ENCODE measurements at regions not wholly inside any gene's neighbourhood (a gene's known extent, or its start where the extent isn't known, plus 50 kb on each side); places are given as distances from the start of the nearest gene placed in this dataset.
"Not testable (repeated sequence)": the region's sequence is repeated elsewhere in the genome, so short reads cannot be mapped to it uniquely, and the experiment has no call there.

DNA sequence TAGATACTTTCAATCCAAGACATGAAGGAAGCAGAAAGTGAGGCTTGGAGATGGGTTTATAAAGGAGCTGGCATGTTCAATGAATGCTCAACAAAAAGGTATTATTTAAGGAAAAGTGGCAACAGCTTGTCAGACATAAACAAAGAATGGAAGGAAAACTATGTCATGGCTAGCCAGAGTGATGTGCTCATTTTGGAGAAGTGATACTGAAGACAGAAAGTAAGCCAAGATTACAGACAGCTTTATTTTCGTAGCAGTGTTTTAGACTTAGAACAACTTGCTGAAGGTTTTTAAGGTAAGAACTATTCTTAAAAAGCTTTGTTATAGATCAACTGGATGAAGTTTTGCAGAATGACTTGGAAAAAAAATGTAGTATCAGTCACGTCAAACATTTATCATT is 160.5 kb upstream of the FERD3L start:
- intact Hi-C loops (cut with micrococcal nuclease) = no loop called here

DNA sequence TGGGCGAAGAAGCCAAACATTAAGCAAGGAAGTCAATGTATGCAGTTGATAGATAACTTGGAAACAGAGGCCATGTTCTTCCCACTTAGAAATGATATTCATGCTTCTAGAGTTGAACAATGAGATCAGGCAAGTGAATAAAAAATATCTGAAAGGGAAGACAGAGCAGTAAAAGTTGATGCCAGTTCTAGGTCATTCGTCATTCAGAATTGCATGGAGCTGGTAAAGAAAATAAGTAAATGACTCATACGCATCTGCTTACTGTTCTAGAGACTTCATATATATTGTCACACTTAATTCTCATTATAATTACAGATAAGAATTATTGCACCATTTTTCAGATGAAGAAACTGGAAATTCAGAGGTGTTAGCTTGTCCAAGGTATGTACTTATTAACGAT is 158.9 kb upstream of the FERD3L start:
- intact Hi-C loops (cut with micrococcal nuclease) = no loop called here

DNA sequence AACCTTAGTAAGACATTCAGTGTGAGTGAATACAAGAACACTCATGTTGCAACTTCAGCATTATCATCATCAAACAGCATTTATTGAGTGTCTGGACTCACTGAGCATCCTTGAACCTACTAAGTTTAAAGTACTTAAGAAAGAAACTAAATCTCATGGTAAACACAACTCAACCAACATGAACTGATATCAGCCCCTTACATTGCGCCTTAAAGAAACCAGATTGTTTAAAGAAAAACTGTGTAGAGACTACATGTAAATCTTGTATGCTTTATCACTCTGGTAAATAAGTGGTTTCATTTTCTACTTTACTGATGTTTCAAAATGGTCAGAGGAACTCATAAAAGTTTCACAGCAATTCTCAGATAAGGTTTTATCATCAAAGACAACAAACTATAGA is 157.5 kb upstream of the FERD3L start:
- intact Hi-C loops (cut with micrococcal nuclease) = no loop called here

DNA sequence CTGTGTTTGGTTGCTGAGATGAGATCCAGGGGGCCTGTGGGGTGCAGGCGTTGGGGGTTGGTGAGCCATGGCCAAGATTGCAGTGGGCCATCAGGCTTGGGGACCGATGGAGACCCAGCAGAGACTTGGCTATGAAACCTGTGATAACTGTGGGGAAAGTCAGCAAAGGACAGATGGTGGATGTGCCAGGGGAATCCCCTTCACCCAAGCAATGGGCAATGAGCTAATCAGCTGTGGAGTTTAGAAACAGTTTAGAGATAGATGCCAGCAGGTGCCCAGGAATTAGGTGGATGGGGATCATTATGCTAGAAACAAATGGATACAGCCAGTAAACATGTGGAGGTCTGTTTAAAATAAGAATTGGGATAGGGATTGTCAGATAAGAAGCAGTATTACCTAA is 151.4 kb upstream of the FERD3L start:
- intact Hi-C loops (cut with micrococcal nuclease) = no loop called here

DNA sequence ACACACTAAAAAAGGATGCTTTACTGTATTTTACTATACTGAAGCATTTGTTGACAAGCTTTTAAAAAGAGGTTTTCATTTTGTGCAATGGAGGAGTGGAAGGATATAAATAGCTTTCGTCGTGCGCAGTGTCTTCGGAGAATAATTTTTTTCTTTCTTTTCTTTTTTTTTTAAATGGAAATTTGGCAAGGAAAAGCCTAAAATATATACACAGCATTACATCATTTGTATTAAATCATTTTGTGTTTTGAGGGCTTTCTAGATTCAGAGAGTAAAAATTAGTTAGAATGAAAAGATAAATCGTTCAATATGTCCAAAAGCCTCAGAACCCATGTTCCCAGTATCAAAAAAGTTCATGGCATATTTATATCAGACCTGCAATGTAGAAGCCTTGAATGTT is 150.2 kb upstream of the FERD3L start:
- intact Hi-C loops (cut with micrococcal nuclease) = no loop called here

DNA sequence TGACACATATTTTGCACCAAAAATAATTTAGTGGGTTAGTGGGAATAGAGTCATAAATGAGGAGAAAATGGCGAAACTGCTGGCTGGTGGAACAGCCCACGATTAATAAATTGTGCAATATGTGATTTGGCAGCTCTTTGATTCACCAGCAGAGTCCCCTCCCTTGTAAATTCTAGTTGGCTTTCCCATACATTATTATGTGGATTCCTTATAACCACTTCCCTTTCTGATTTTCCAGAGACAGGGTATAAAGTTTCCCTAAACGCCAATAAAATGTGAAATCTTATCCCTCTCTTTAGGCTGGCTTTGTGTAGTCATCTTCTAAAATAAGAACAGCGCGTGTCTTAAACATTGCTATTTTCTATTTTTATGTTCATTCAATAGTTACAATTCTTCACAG is 149.4 kb upstream of the FERD3L start:
- intact Hi-C loops (cut with micrococcal nuclease) = no loop called here

DNA sequence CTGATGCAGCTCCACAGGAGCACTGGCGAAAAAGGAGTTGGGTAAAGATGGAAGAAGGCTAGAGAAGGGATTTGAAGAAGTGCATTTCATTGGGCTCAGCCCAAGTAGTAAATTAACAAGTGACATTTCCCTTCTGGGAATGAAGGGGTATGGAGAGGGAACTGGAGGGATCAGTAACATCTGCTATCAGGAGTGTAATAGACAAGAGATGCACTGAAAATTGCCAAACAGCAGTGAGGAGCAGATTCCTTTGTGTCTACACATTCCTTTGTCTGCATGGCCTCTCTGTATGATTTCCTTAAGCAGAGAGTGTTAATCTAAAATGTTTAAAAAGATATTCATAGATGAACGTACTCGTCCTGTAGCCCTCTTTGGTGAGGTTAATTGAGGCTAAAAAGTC is 148.2 kb upstream of the FERD3L start:
- intact Hi-C loops (cut with micrococcal nuclease) = no loop called here

DNA sequence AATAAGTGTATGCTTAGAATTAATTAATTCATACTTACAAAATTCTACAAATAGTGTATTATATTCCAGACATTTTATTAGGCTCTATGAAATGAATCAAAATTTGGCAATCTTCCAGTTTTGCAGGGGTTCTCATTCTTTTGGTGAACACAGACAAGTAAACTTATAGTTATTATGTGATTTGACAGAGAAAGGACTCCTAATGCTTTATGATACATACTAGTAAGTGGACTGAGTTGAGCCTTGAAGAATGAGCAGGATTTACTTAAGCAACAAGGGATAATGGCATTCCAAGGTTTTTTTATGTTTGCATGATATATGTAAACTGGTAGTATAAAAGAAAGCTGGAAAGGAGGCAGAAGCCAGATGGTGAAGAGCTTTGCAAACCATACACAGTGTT is 145.7 kb upstream of the FERD3L start:
- intact Hi-C loops (cut with micrococcal nuclease) = no loop called here

DNA sequence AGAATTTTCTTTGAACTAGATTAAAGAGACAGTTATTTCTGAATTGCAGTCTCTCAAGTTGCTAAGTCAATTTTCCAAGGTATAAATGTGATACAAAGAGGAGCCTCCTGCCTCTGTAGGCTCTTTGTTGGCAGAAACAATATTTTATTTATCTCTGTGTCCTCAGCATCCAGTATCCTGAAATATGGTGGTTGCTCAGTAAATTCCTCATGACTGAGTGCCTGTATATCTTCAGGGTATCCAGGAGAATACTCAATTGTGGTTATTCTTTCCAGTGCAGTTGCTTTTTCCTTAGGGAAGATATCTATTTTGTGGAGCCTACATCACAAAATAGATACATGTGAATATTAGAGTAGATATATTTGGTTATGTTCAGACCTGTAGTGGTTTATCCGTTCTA is 144.8 kb upstream of the FERD3L start:
- intact Hi-C loops (cut with micrococcal nuclease) = no loop called here

DNA sequence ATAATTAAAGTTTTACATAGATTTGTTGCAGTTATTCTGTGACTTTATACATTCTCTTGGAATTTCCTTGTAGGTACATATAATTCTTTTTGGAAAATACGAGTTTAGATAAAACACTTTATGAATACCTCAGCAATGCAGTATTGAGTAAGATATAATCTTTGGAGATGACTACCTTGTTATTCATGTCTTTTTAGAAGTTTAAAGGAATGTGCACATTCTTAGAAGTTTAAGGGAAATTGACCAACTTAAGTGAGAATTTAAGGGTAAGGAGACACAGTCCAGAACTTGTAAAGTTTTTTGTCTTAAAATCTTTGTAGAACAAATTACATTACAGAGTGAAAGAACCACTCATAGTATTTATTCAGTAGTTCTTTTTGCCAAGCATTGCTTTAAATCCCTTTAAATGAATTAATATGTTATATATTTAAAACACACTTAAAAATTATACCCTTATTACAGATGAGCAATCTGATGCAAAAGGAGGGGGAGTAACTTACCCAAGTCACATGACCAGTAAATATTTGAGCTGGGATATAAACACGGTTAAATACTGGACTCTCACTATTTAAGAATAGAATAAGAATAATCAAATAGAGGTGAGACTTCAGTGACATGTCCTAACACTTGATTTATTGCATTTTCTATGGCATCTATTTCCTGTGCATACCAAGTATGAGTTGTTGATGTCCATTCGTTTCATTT is 139.5 kb upstream of the FERD3L start:
- intact Hi-C loops (cut with micrococcal nuclease) = no loop called here

DNA sequence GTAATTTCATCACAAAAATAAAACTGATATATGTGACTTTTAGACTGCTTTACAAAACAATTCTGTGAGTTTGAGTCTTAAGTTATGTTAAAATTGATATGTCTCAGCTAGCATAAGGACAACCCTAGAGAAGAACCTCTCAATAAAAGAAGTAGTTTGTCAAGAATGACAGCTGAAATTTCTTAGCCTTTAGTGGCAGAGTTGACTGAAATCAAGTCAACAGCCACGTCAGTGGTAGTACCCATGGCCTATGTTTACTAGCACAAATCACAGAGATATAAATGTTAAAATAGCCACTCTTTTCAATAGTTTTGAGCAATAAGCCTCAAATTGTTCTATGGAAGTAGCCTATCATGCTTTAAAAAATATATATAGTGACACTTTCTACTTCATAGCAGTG is 138.9 kb upstream of the FERD3L start:
- intact Hi-C loops (cut with micrococcal nuclease) = no loop called here

DNA sequence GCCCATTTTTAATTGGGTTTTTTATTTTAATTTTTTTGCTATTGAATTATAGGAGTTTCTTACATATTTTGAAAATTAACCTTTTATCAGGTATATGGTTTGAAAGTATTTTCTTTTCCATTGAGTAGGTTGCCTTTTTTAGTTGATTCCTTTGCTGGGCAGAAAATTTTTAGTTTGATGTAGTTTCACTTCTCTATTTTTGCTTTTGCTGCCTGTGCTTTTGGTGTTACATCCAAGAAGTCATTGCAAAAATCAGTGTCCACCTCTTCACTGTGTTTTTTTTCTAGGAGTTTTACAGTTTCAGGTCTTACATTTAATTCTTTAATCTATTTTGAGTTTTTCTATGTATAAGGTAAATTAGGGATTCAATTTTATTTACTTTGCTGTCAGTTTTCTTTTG is 129.8 kb upstream of the FERD3L start:
- intact Hi-C loops (cut with micrococcal nuclease) = no loop called here

DNA sequence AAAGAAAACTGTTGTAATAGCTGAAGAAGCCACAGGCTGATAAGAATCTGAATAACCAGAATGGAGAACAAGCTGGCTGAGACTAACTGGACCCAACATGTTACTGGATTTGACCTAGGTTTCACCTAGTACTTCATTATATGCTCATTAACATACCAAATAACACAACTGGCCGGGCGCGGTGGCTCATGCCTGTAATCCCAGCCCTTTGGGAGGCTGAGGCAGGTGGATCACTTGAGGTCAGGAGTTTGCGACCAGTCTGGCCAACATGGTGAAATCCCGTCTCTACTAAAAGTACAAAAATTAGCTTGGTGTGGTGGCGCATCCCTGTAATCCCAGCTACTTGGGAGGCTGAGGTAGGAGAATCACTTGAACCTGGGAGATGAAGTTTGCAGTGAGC is 127.1 kb upstream of the FERD3L start:
- intact Hi-C loops (cut with micrococcal nuclease) = not testable (repeated sequence)

DNA sequence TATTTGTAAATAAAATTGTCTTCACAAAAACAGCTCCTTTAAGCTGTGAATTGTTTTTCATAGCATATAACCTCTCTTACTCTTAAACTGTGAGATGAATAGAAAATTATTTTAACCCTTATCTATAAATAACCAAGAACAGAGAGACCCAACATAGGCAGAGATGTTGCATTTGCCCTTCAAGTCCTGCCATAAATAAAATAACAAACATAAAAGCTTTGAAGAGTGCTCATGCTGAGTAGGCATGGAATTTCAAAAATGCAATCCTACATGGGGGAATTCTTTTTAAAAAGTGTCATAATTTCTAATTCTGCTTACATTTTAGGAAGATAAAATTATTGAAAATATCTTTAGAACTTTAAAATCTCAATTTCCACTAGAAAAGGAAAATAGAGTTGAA is 124.1 kb upstream of the FERD3L start:
- intact Hi-C loops (cut with micrococcal nuclease) = no loop called here

DNA sequence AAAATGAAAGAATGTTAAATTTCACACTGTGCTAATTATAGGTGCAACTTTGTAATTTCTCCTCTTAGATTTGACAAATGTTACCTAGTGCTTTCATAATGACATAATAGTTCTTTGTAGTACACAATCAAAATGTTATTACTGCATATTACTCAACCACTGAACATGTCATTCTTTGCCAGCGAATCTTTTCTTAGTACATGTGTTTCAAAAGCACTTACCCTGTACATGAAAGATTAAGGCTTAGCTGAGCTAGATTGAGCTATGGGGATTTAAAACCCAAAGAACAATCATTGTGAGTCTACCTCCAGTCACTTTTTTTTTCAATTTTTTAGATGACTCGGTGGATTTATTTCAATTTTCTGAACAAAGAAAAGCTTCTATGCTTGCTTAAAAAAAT is 123.5 kb upstream of the FERD3L start:
- intact Hi-C loops (cut with micrococcal nuclease) = no loop called here

DNA sequence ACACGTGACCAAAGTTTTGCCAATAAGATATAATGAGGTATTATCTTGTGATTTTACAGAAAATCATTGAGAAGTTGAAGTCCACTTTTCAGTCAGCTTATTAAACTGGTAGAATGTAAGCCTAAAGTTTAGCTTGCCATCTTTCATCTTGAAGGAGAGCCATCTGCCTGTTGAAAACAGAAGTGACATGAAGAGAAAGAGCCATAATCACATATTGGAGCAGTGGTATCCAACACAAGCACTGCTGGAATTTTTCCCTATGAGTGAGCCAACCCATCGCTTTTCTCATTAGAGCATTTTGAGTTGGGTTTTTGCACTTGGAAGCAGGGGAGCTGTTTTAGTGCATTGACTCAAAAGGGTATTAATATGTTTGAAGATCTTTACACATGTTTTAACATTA is 117.6 kb upstream of the FERD3L start:
- intact Hi-C loops (cut with micrococcal nuclease) = no loop called here

DNA sequence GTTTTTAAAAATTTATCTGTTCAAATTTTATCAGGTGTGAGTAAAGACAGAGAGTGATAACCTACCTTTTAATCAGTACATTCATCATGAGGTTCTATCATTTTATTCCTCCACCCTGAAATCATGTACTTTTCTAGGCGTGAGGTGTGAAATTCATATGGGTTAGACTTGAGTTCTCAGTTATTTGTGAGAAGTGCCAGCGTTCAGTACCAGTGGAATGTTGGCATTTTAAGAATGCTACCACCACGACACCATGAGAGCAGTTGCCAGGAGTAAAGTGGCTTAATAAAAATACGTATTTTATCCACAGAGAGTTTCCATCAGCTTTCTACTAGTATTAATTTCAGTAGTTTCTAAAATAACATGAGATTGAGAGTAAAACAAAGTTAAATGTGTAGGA is 104.1 kb upstream of the FERD3L start:
- intact Hi-C loops (cut with micrococcal nuclease) = no loop called here

DNA sequence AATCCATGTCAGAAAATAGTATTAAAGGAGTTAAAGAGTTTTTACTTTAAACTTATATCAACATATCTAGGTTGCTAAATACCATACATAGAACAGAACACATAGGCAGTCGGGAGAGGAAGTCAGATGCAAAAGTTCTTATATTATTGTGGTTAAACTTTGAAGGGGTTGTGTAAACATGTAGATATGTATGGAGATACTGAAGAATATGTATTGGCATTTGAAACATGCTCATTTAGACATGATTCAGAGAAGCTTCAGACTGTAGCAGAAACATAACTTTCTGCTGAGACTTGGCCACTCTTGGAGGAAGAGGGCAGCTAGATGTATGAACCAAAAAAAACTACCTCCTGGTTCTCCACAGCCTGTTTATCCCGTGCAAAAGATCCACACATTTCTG is 103.5 kb upstream of the FERD3L start:
- intact Hi-C loops (cut with micrococcal nuclease) = no loop called here

DNA sequence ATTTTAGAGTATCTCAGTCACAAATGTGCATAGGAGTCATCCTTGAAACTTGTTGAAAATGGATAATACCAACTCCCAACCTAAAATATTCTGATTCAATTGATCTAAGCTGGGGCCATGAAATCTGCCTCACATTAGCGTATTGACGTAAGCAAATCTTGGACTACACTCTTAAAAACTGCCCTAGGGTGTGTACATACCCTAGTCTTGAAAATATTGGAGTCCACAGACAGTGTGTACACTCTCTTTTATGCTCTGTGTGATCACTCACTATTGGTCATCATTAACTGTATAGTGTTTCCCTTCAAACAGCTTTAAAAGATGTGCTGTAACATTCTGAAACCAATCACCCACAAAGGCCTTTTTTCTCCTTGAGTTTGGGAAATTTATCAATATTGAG is 102.9 kb upstream of the FERD3L start:
- intact Hi-C loops (cut with micrococcal nuclease) = no loop called here

DNA sequence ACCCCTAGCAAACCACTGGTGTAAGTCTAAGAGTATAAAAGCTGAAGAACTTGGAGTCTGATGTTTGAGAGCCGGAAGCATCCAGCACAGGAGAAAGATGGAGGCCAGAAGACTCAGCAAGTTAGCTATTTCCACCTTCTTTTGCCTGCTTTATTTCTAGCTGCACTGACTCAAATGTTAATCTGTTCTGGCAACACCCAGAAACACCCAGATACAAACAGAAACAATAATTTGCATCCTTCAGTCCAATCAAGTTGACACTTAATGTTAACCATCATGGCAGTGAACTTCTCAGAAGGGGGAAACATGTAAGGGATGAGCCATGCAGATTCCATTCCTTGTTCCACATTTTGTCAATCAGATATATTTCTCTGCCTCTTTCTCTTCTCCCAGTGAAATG is 101.8 kb upstream of the FERD3L start:
- intact Hi-C loops (cut with micrococcal nuclease) = no loop called here

DNA sequence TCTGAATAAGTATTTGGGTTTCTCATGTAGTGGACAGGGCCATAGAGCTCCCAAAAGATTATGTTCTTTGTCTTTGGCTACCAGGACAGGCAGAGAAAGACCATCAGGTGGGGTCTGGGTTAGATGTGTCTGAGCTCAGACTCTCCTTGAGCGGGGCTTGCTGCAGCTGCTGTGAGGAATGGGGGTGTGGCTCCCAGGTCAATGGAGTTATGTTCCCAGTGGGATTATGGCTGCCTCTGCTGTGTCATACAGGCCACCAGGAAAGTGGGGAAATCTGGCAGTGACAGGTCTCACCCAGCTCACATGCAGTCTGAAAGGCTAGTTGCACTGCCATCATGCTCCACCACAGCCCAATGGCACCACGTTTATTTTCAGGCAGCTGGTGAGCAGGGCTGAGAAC is 97.0 kb upstream of the FERD3L start:
- intact Hi-C loops (cut with micrococcal nuclease) = no loop called here

DNA sequence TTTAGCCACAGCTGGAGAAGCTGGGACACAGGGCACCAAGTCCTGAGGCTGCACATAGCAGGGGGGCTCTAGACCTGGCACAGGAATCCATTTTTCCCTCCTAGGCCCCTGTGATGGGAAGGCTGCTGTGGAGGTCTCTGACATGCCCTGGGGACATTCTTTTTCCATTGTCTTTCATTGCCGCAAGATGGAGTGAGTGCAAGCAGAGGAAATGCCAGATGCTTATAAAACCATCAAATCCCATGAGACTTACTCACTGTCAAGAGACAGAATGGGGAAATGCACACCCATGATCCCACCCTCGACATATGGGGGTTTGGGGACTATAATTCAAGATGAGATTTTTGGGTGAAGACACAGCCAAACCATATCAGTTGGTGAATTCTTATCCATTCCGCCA is 94.7 kb upstream of the FERD3L start:
- intact Hi-C loops (cut with micrococcal nuclease) = no loop called here

DNA sequence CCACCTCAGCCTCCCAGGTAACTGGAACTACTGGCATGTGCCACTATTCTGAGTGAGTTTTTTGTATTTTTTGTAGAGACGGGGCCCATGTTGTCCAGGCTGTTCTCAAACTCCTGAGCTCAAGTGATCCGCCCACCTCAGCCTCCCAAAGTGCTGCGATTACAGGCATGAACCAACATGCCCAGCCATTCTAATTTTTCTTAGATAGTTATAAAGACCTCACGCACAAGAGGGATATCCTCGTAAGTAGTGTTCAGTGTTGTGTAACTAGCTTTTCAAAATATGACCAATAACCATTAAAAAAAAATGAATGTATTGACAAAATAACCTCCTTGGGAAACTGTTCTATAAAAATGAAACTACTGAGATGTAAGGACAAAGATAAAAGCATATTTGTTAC is 90.5 kb upstream of the FERD3L start:
- intact Hi-C loops (cut with micrococcal nuclease) = no loop called here

DNA sequence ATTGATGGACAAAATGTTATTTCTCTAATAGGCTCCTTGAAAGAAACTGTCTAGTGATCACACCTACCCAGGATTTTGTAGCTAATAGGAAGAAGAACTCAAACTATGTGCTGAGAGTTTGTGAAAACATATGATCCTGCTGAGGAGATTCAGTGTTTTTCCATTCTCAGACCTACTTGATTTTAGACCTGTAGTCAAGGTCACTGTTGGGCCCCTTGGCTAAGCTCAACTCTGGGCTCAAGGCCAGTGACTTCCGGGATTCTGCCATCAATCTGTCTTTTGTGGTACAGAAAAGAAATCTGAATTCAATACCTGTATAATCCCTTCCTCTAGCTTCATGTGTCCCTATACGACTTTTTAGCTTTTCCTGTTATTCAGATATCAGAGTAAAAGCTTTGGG is 79.7 kb upstream of the FERD3L start:
- intact Hi-C loops (cut with micrococcal nuclease) = no loop called here

Measured in T-helper 1 cell treated with Interleukin-12 subunit alpha and Interleukin-12 subunit beta and Interleukin-4 antibody, amounts not matched to agents 30 ng/mL and 1 ng/mL, for 36 hours (primary cell).